SK-N-SH treated with all-trans-retinoic acid at 6 μM for 48 hours (cell line): ENCODE measurements at regions not wholly inside any gene's neighbourhood (a gene's known extent, or its start where the extent isn't known, plus 50 kb on each side); places are given as distances from the start of the nearest gene placed in this dataset.

Source experiments
- ATAC-seq: fragments of 200-7000 bp; cut with Tn5 transposase; 3 replicates; pipeline ENCODE4 v1.9.1; 2020; ENCODE audit warnings: mild to moderate bottlenecking, moderate library complexity
- ARNTL ChIP-seq: fragments of 450-650 bp; formaldehyde crosslinking; IDR thresholded peaks from 2 replicates; pipeline ENCODE4 v1.5.0; 2020; ENCODE audit warnings: low read depth, mild to moderate bottlenecking, moderate library complexity, borderline replicate concordance
- BACH2 ChIP-seq: fragments of 250-450 bp; sonication (Bioruptor Pico); IDR thresholded peaks from 2 replicates; pipeline ENCODE4 v1.9.0; 2021; ENCODE audit warnings: mild to moderate bottlenecking, borderline replicate concordance
- CSDC2 ChIP-seq: fragments of 250-450 bp; sonication (Bioruptor Pico); IDR thresholded peaks from 2 replicates; pipeline ENCODE4 v1.5.0; 2020; ENCODE audit warnings: mild to moderate bottlenecking, moderate library complexity
- ESRRG ChIP-seq: fragments of 250-450 bp; sonication (Bioruptor Pico); IDR thresholded peaks from 2 replicates; pipeline ENCODE4 v1.6.1; 2021; ENCODE audit warnings: mild to moderate bottlenecking
- GLIS3 ChIP-seq: fragments of 250-450 bp; sonication (Bioruptor Pico); IDR thresholded peaks from 2 replicates; pipeline ENCODE4 v1.5.0; 2020; ENCODE audit warnings: mild to moderate bottlenecking, moderate library complexity
- ISL1 ChIP-seq: fragments of 250-450 bp; sonication (Bioruptor Pico); IDR thresholded peaks from 2 replicates; pipeline ENCODE4 v2.1.2; 2022; ENCODE audit warnings: mild to moderate bottlenecking, moderate library complexity
- OSR1 ChIP-seq: fragments of 250-450 bp; sonication (Bioruptor Pico); IDR thresholded peaks from 2 replicates; pipeline ENCODE4 v1.8.0; 2022; ENCODE audit warnings: moderate library complexity, mild to moderate bottlenecking, inconsistent platforms
- RARB ChIP-seq: fragments of 250-450 bp; sonication (Bioruptor Pico); IDR thresholded peaks from 2 replicates; pipeline ENCODE4 v1.8.0; 2021; ENCODE audit warnings: mild to moderate bottlenecking, moderate library complexity
- SNAI2 ChIP-seq: fragments of 250-450 bp; sonication (Bioruptor Pico); IDR thresholded peaks from 2 replicates; pipeline ENCODE4 v1.5.0; 2020; ENCODE audit warnings: mild to moderate bottlenecking, moderate library complexity
- TCF4 ChIP-seq: fragments of 250-450 bp; sonication (Bioruptor Pico); IDR thresholded peaks from 2 replicates; pipeline ENCODE4 v1.8.0; 2021; ENCODE audit warnings: mild to moderate bottlenecking, moderate library complexity, borderline replicate concordance
- TOX ChIP-seq: fragments of 250-450 bp; sonication (Bioruptor Pico); IDR thresholded peaks from 2 replicates; pipeline ENCODE4 v1.8.0; 2021; ENCODE audit warnings: mild to moderate bottlenecking, moderate library complexity, borderline replicate concordance
- ZC3H10 ChIP-seq: fragments of 250-450 bp; sonication (Bioruptor Pico); IDR thresholded peaks from 2 replicates; pipeline ENCODE4 v1.5.1; 2021; ENCODE audit warnings: mild to moderate bottlenecking, moderate library complexity
- ZFP30 ChIP-seq: fragments of 450-650 bp; formaldehyde crosslinking; IDR thresholded peaks from 2 replicates; pipeline ENCODE4 v1.5.0; 2022; ENCODE audit warnings: mild to moderate bottlenecking, moderate library complexity
- ZNF565 ChIP-seq: fragments of 450-650 bp; formaldehyde crosslinking; conservative IDR thresholded peaks from 2 replicates; pipeline ENCODE4 v1.5.0; 2020; ENCODE audit warnings: low read depth, mild to moderate bottlenecking, moderate library complexity
- ZNF8 ChIP-seq: fragments of 450-650 bp; formaldehyde crosslinking; IDR thresholded peaks from 2 replicates; pipeline ENCODE4 v1.5.0; 2020; ENCODE audit warnings: mild to moderate bottlenecking, moderate library complexity
- TF ChIP-seq, protein P1 (sequence below): fragments of 250-450 bp; sonication (Bioruptor Pico); IDR thresholded peaks from 2 replicates; pipeline ENCODE4 v1.5.1; 2020; ENCODE audit warnings: low read depth, mild to moderate bottlenecking, moderate library complexity
- TF ChIP-seq, protein P2 (sequence below): fragments of 250-450 bp; sonication (Bioruptor Pico); IDR thresholded peaks from 2 replicates; pipeline ENCODE4 v1.5.1; 2021; ENCODE audit warnings: mild to moderate bottlenecking, moderate library complexity
- TF ChIP-seq, protein P3 (sequence below): fragments of 250-450 bp; sonication (Bioruptor Pico); IDR thresholded peaks from 2 replicates; pipeline ENCODE4 v1.8.0; 2021; ENCODE audit warnings: low read depth, mild to moderate bottlenecking, moderate library complexity, borderline replicate concordance
- TF ChIP-seq, protein P4 (sequence below): fragments of 250-450 bp; sonication (Bioruptor Pico); IDR thresholded peaks from 2 replicates; pipeline ENCODE4 v1.8.0; 2020; ENCODE audit warnings: mild to moderate bottlenecking, moderate library complexity, borderline replicate concordance
- TF ChIP-seq, protein P5 (sequence below): fragments of 250-450 bp; sonication (Bioruptor Pico); IDR thresholded peaks from 2 replicates; pipeline ENCODE4 v1.5.0; 2020; ENCODE audit warnings: mild to moderate bottlenecking, moderate library complexity

DNA sequence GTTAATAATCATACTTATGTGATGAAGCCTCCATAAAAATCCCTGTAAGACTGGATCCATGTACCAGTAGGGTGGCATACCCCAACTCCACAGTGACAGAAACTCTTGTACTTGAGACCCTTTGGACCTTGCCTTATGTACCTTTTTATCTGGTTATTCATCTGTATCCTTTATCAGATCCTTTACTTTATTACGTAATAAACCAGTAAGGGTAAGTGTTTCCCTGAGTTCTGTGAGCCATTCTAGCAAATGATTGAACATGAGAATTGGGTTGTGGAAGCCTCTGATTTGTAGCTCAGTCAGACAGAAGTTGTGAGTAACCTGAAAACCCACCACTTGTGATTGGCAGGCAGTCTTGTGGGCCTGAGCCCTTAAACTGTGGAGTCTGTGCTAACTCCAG lies 229.7 kb downstream of the FOXA2 start:
- TF ChIP-seq, protein P1, sequence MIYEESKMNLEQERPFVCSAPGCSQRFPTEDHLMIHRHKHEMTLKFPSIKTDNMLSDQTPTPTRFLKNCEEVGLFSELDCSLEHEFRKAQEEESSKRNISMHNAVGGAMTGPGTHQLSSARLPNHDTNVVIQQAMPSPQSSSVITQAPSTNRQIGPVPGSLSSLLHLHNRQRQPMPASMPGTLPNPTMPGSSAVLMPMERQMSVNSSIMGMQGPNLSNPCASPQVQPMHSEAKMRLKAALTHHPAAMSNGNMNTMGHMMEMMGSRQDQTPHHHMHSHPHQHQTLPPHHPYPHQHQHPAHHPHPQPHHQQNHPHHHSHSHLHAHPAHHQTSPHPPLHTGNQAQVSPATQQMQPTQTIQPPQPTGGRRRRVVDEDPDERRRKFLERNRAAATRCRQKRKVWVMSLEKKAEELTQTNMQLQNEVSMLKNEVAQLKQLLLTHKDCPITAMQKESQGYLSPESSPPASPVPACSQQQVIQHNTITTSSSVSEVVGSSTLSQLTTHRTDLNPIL (CRISPR knock-in tag) = no peak
- no peak for TF ChIP-seq GLIS3 (CRISPR knock-in tag)
- no peak for TF ChIP-seq TOX (CRISPR knock-in tag)
- no peak for TF ChIP-seq ZFP30
- no peak for TF ChIP-seq OSR1 (CRISPR knock-in tag)
- TF ChIP-seq ZC3H10 (CRISPR knock-in tag) = no peak
- no peak for TF ChIP-seq ARNTL (CRISPR knock-in tag)
- no peak for TF ChIP-seq TCF4 (CRISPR knock-in tag)
- TF ChIP-seq RARB = no peak
- TF ChIP-seq, protein P2, sequence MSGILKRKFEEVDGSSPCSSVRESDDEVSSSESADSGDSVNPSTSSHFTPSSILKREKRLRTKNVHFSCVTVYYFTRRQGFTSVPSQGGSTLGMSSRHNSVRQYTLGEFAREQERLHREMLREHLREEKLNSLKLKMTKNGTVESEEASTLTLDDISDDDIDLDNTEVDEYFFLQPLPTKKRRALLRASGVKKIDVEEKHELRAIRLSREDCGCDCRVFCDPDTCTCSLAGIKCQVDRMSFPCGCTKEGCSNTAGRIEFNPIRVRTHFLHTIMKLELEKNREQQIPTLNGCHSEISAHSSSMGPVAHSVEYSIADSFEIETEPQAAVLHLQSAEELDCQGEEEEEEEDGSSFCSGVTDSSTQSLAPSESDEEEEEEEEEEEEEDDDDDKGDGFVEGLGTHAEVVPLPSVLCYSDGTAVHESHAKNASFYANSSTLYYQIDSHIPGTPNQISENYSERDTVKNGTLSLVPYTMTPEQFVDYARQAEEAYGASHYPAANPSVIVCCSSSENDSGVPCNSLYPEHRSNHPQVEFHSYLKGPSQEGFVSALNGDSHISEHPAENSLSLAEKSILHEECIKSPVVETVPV (CRISPR knock-in tag) = no peak
- TF ChIP-seq ESRRG (CRISPR knock-in tag) = no peak
- TF ChIP-seq, protein P3, sequence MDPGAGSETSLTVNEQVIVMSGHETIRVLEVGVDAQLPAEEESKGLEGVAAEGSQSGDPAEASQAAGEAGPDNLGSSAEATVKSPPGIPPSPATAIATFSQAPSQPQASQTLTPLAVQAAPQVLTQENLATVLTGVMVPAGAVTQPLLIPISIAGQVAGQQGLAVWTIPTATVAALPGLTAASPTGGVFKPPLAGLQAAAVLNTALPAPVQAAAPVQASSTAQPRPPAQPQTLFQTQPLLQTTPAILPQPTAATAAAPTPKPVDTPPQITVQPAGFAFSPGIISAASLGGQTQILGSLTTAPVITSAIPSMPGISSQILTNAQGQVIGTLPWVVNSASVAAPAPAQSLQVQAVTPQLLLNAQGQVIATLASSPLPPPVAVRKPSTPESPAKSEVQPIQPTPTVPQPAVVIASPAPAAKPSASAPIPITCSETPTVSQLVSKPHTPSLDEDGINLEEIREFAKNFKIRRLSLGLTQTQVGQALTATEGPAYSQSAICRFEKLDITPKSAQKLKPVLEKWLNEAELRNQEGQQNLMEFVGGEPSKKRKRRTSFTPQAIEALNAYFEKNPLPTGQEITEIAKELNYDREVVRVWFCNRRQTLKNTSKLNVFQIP (CRISPR knock-in tag) = no peak
- no peak for TF ChIP-seq BACH2
- TF ChIP-seq ZNF8 (CRISPR knock-in tag) = no peak
- TF ChIP-seq, protein P4, sequence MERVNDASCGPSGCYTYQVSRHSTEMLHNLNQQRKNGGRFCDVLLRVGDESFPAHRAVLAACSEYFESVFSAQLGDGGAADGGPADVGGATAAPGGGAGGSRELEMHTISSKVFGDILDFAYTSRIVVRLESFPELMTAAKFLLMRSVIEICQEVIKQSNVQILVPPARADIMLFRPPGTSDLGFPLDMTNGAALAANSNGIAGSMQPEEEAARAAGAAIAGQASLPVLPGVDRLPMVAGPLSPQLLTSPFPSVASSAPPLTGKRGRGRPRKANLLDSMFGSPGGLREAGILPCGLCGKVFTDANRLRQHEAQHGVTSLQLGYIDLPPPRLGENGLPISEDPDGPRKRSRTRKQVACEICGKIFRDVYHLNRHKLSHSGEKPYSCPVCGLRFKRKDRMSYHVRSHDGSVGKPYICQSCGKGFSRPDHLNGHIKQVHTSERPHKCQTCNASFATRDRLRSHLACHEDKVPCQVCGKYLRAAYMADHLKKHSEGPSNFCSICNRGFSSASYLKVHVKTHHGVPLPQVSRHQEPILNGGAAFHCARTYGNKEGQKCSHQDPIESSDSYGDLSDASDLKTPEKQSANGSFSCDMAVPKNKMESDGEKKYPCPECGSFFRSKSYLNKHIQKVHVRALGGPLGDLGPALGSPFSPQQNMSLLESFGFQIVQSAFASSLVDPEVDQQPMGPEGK = no peak
- TF ChIP-seq ZNF565 (CRISPR knock-in tag) = no peak
- no peak for TF ChIP-seq CSDC2
- TF ChIP-seq, all 23 proteins: peak for 0

DNA sequence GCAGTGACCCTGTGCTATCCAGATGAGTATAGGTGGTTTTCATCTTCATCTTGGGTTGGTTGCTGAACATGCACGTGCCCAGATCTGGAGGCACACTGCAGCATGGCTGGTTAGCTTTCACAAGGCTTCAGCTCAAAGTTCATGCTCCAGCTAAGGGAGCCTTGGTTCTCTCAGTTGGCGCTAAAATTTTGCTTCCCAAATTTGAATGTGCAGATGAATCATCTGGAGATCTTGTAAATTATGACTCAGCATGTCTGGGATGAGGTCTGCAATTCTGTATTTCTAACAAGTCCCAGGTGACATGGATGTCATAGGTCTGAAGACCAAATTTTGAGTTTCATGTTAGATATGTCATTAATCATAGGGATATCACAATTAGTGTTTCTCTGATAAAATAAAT lies 230.8 kb downstream of the FOXA2 start:
- TF ChIP-seq, protein P1 (CRISPR knock-in tag) = no peak
- TF ChIP-seq TOX (CRISPR knock-in tag) (no peak), ESRRG (CRISPR knock-in tag) (no peak), RARB (no peak), SNAI2 (CRISPR knock-in tag) (no peak), ZC3H10 (CRISPR knock-in tag) (no peak), ISL1 (CRISPR knock-in tag) (no peak)
- TF ChIP-seq, protein P5, sequence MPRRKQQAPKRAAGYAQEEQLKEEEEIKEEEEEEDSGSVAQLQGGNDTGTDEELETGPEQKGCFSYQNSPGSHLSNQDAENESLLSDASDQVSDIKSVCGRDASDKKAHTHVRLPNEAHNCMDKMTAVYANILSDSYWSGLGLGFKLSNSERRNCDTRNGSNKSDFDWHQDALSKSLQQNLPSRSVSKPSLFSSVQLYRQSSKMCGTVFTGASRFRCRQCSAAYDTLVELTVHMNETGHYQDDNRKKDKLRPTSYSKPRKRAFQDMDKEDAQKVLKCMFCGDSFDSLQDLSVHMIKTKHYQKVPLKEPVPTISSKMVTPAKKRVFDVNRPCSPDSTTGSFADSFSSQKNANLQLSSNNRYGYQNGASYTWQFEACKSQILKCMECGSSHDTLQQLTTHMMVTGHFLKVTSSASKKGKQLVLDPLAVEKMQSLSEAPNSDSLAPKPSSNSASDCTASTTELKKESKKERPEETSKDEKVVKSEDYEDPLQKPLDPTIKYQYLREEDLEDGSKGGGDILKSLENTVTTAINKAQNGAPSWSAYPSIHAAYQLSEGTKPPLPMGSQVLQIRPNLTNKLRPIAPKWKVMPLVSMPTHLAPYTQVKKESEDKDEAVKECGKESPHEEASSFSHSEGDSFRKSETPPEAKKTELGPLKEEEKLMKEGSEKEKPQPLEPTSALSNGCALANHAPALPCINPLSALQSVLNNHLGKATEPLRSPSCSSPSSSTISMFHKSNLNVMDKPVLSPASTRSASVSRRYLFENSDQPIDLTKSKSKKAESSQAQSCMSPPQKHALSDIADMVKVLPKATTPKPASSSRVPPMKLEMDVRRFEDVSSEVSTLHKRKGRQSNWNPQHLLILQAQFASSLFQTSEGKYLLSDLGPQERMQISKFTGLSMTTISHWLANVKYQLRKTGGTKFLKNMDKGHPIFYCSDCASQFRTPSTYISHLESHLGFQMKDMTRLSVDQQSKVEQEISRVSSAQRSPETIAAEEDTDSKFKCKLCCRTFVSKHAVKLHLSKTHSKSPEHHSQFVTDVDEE (CRISPR knock-in tag) = no peak
- TF ChIP-seq, protein P2 (CRISPR knock-in tag) = no peak
- ATAC-seq = no peak

More for the DNA sequence above, 229.7 kb downstream of the FOXA2 start:
- no peak for ATAC-seq
